B cell (primary cell): ENCODE measurements at regions not wholly inside any gene's neighbourhood (a gene's known extent, or its start where the extent isn't known, plus 50 kb on each side); places are given as distances from the start of the nearest gene placed in this dataset.

Experiments
- ATAC-seq: fragments of 200-7000 bp; cut with Tn5 transposase; one replicate; pipeline ENCODE4 v1.10.0; 2021; ENCODE audit warnings: low read depth, mild to moderate bottlenecking, moderate number of reproducible peaks, moderate library complexity
- CTCF ChIA-PET: fragments of 350-600 bp; sonication (Branson Sonifier 250); formaldehyde crosslinking; loops from one replicate; lab custom pipeline; 2021; ENCODE audit warnings: antibody characterized with exemption, inconsistent platforms; lab: Charles Lee
- POLR2A ChIA-PET: fragments of 350-600 bp; sonication (Branson Sonifier 250); formaldehyde crosslinking; loops from one replicate; lab custom pipeline; 2021; ENCODE audit warnings: antibody characterized with exemption; lab: Charles Lee
- DNase-seq: peaks from one replicate; pipeline ENCODE4 v3.0.0; 2013
- H2AFZ ChIP-seq: 2 replicates; pipeline ENCODE4 v1.6.1; 2012; ENCODE audit warnings: mild to moderate bottlenecking, low read depth, low read length; ENCODE audit not compliant: insufficient read depth, poor library complexity, severe bottlenecking
- H3K27ac ChIP-seq, 2 donors: 1 replicate in 1 of 2; 2 replicates in 1 of 2; pipeline ENCODE4 v1.5.1; 2012 to 2013; ENCODE audit warnings: low read length in 2 of 2, mild to moderate bottlenecking in 2 of 2, moderate library complexity in 1 of 2
- H3K27me3 ChIP-seq, 4 experiments: fragments of 200-600 bp in 1 of 4; sonication (generic) in 1 of 4; replicated peaks in 1 of 4; 1 replicate in 2 of 4; 2 replicates in 2 of 4; pipeline versions ENCODE4 v1.6.1 to v1.7.0; 2013 to 2016; ENCODE audit warnings: low read length in 3 of 4, mild to moderate bottlenecking in 2 of 4, mixed read lengths in 1 of 4, moderate library complexity in 1 of 4; ENCODE audit not compliant: insufficient read depth in 4 of 4, control insufficient read depth in 3 of 4; ENCODE audit errors: control extremely low read depth in 1 of 4
- H3K36me3 ChIP-seq, 2 experiments: replicated peaks in 1 of 2; 1 replicate in 1 of 2; 2 replicates in 1 of 2; pipeline versions ENCODE4 v1.6.1 to v1.7.1; 2013; ENCODE audit warnings: low read length in 1 of 2; ENCODE audit not compliant: insufficient read depth in 2 of 2, control insufficient read depth in 1 of 2; ENCODE audit errors: control extremely low read depth in 1 of 2, extremely low read depth in 1 of 2
- H3K4me1 ChIP-seq, 2 donors: fragments of 200-600 bp in 1 of 2; sonication (generic) in 1 of 2; 1 replicate in 1 of 2; 2 replicates in 1 of 2; pipeline versions ENCODE4 v1.5.1 to v1.6.1; 2013 to 2017; ENCODE audit warnings: low read length in 2 of 2; ENCODE audit not compliant: control insufficient read depth in 2 of 2, insufficient read depth in 2 of 2
- H3K4me2 ChIP-seq: replicated peaks from 2 replicates; pipeline ENCODE3; 2012; ENCODE audit warnings: mild to moderate bottlenecking, low read depth, low read length; ENCODE audit not compliant: poor library complexity, severe bottlenecking
- H3K4me3 ChIP-seq, 5 experiments: fragments of 200-600 bp in 1 of 5; sonication (generic) in 1 of 5; 1 replicate in 3 of 5; 2 replicates in 2 of 5; pipeline versions ENCODE4 v1.5.1 to v1.7.0; 2011 to 2016; ENCODE audit warnings: low read length in 4 of 5, mild to moderate bottlenecking in 4 of 5, low read depth in 2 of 5, control low read depth in 1 of 5, moderate library complexity in 1 of 5; ENCODE audit not compliant: insufficient read depth in 1 of 5; ENCODE audit errors: control extremely low read depth in 1 of 5, extremely low read depth in 1 of 5
- H3K79me2 ChIP-seq: fragments of 200-600 bp; sonication (generic); one replicate; pipeline ENCODE4 v1.6.0; 2016; ENCODE audit warnings: low read length; ENCODE audit not compliant: control insufficient read depth, insufficient read depth
- H3K9ac ChIP-seq: fragments of 200-600 bp; sonication (generic); 2 replicates; pipeline ENCODE4 v1.6.1; 2017; ENCODE audit warnings: mild to moderate bottlenecking, low read length, moderate library complexity
- H3K9me3 ChIP-seq, 3 donors: one replicate each; pipeline versions ENCODE4 v1.6.1 to v1.7.1; 2013; ENCODE audit warnings: low read length in 2 of 3; ENCODE audit not compliant: control insufficient read depth in 2 of 3, insufficient read depth in 1 of 3; ENCODE audit errors: control extremely low read depth in 1 of 3
- H4K20me1 ChIP-seq: 2 replicates; pipeline ENCODE4 v1.6.0; 2012; ENCODE audit warnings: mild to moderate bottlenecking, low read length; ENCODE audit not compliant: insufficient read depth, control insufficient read depth, poor library complexity, severe bottlenecking
- H3K27ac Mint-ChIP-seq: one replicate; pipeline ENCODE4 v1.8.0; 2021; ENCODE audit warnings: mixed read lengths
- H3K27me3 Mint-ChIP-seq: one replicate; pipeline ENCODE4 v1.8.0; 2021; ENCODE audit warnings: mixed read lengths
- H3K4me1 Mint-ChIP-seq: one replicate; pipeline ENCODE4 v1.8.0; 2021; ENCODE audit warnings: mixed read lengths
- H3K4me3 Mint-ChIP-seq: one replicate; pipeline ENCODE4 v1.8.0; 2021; ENCODE audit warnings: mixed read lengths
- H3K9me3 Mint-ChIP-seq: one replicate; pipeline ENCODE4 v1.8.0; 2022; ENCODE audit warnings: mixed read lengths; ENCODE audit not compliant: insufficient read depth
- CTCF ChIP-seq: fragments of 200-600 bp; IDR thresholded peaks from one replicate; pipeline ENCODE4 v1.8.0; 2022; ENCODE audit warnings: antibody characterized with exemption, mild to moderate bottlenecking
- EZH2 ChIP-seq: IDR thresholded peaks from 2 replicates; pipeline ENCODE4 v1.6.1; 2012; ENCODE audit warnings: borderline replicate concordance, low read depth, mild to moderate bottlenecking, moderate library complexity, low read length; ENCODE audit not compliant: insufficient read depth, poor library complexity, severe bottlenecking
- WGBS: methylation state at CpG from one replicate; pipeline ENCODE4 v1.1.5; 2013; ENCODE audit warnings: missing lambda C conversion rate; ENCODE audit not compliant: insufficient coverage; 5-methylcytosine and 5-hydroxymethylcytosine counted together
- intact Hi-C: fragments of 100-400 bp; cut with micrococcal nuclease; formaldehyde crosslinking; loops from one replicate; pipeline ENCODE4 v1.10.0; 2022

GRCh38 chr19:28889941-28890670, 322.8 kb downstream of the UQCRFS1 start:
- H3K4me1 Mint-ChIP-seq = no peaks in the 10 kb centered on the region
- POLR2A ChIA-PET = no interaction called here
- H3K4me2 ChIP-seq = no peak overlapping the region
- no peaks in the 10 kb centered on the region for H3K36me3 ChIP-seq
- H3K9ac ChIP-seq = no peak overlapping the region
- DNase-seq (no peak), ATAC-seq (no peak)
- no peak overlapping the region for H3K27ac Mint-ChIP-seq
- intact Hi-C loops = no loop called here
- H3K27me3 ChIP-seq = peaks cover 0 to 4% (median 0%) of the 10 kb centered on the region in 4 experiments
- H3K4me3 ChIP-seq = no peak overlapping the region
- TF ChIP-seq CTCF (no peak), EZH2 (no peak)
- H3K79me2 ChIP-seq = no peaks in the 10 kb centered on the region
- H2AFZ ChIP-seq = no peak overlapping the region
- 72% methylated on average over 11 of the region's 14 CpGs for WGBS
- no peak overlapping the region for H3K4me3 Mint-ChIP-seq
- no peaks in the 10 kb centered on the region for H3K4me1 ChIP-seq
- peaks cover 0 to 27% (median 0%) of the 10 kb centered on the region in 3 donors for H3K9me3 ChIP-seq
- CTCF ChIA-PET = no interaction called here
- H4K20me1 ChIP-seq = no peaks in the 10 kb centered on the region
- H3K9me3 Mint-ChIP-seq = no peaks in the 10 kb centered on the region
- no peak overlapping the region for H3K27ac ChIP-seq
- peaks cover 4% of the 10 kb centered on the region for H3K27me3 Mint-ChIP-seq

GRCh38 chr19:28887920-28888618, 324.9 kb downstream of the UQCRFS1 start:
- TF ChIP-seq CTCF (no peak), EZH2 (no peak)
- Histone ChIP-seq H3K4me1 (no peaks in the 10 kb centered on the region), H4K20me1 (no peaks in the 10 kb centered on the region), H3K36me3 (no peaks in the 10 kb centered on the region), H3K4me3 (no peak overlapping the region), H3K27ac (no peak overlapping the region), H3K9ac (no peak overlapping the region), H3K79me2 (no peaks in the 10 kb centered on the region), H2AFZ (no peak overlapping the region), H3K4me2 (no peak overlapping the region), H3K27me3 (peaks cover 0 to 4% (median 0%) of the 10 kb centered on the region in 4 experiments), H3K9me3 (peaks cover 0 to 34% (median 0%) of the 10 kb centered on the region in 3 donors)
- no peaks in the 10 kb centered on the region for H3K4me1 Mint-ChIP-seq
- CTCF ChIA-PET = no interaction called here
- DNase-seq (no peak), ATAC-seq (no peak)
- intact Hi-C loops = no loop called here
- H3K4me3 Mint-ChIP-seq = no peak overlapping the region
- no peak overlapping the region for H3K27ac Mint-ChIP-seq
- no peaks in the 10 kb centered on the region for H3K9me3 Mint-ChIP-seq
- peaks cover 4% of the 10 kb centered on the region for H3K27me3 Mint-ChIP-seq
- 70% methylated on average over 13 of the region's 14 CpGs for WGBS
- POLR2A ChIA-PET = no interaction called here
